Rectal smooth muscle tissue (tissue), 1 donor: ENCODE measurements at regions not wholly inside any gene's neighbourhood (a gene's known extent, or its start where the extent isn't known, plus 50 kb on each side); places are given as distances from the start of the nearest gene placed in this dataset.
"Not testable (repeated sequence)": the region's sequence is repeated elsewhere in the genome, so short reads cannot be mapped to it uniquely, and the experiment has no call there.

Experiments
- H3K27ac ChIP-seq: one replicate; pipeline ENCODE4 v1.7.0; 2013; ENCODE audit warnings: low read depth, low read length, inconsistent platforms
- H3K27me3 ChIP-seq: one replicate; pipeline ENCODE4 v1.7.0; 2013; ENCODE audit warnings: low read length; ENCODE audit not compliant: control insufficient read depth, insufficient read depth
- H3K36me3 ChIP-seq: one replicate; pipeline ENCODE4 v1.7.0; 2013; ENCODE audit warnings: low read length; ENCODE audit not compliant: control insufficient read depth, insufficient read depth
- H3K4me1 ChIP-seq: one replicate; pipeline ENCODE4 v1.7.0; 2013; ENCODE audit warnings: low read length; ENCODE audit not compliant: control insufficient read depth, insufficient read depth
- H3K4me3 ChIP-seq: one replicate; pipeline ENCODE4 v1.7.0; 2013; ENCODE audit warnings: low read length
- H3K9ac ChIP-seq: one replicate; pipeline ENCODE4 v1.7.0; 2013; ENCODE audit warnings: low read length

GRCh38 chr14:48333221-48333920 lies 658.0 kb upstream of the MDGA2 start:
- Histone ChIP-seq H3K36me3 (no peaks in the 10 kb centered on the region), H3K4me1 (no peaks in the 10 kb centered on the region), H3K4me3 (no peak overlapping the region), H3K9ac (no peak overlapping the region), H3K27me3 (no peaks in the 10 kb centered on the region), H3K27ac (no peak overlapping the region)

DNA sequence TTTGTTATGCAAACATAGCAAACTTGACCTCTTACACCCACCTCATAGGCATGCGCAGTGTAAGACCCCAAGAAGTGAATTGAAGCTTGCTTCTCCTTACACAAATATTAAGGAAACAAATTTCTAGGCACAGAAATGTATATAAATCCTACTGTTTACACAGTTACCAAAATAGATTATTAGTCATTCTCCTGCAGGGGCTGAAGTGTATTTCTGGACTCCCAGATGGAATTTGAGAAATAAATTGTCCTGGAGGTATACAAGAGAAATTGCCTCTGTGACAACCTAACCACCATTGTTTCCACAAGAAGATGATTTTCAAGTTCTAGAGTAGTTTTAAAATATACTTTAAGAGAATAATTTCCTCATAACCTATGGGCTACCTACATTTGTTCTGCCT lies 656.0 kb upstream of the MDGA2 start:
- H3K36me3 ChIP-seq, result no peaks in the 10 kb centered on the region
- H3K4me1 ChIP-seq, result no peaks in the 10 kb centered on the region
- no peak overlapping the region for H3K4me3 ChIP-seq
- no peak overlapping the region for H3K27ac ChIP-seq
- H3K9ac ChIP-seq, result no peak overlapping the region
- H3K27me3 ChIP-seq, result no peaks in the 10 kb centered on the region

DNA sequence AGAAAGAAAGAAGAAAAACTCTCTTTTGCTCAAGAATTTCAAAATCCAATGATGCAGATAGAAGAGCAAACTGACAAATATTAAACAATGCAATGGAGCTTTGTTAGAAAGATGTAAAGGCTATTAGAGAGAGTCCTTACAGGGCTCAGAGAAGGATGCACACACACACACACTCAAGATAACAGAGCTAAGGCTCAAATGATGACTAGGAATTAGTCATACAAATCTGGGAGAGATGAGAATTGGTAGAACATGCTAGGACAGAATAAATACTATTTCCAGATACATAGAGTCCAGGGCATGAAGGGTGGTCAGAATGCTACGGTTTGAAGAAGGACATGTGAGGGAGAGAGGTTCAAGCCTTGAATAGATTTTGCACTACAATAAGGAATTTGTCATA lies 650.1 kb upstream of the MDGA2 start:
- Histone ChIP-seq H3K27ac (no peak overlapping the region), H3K4me3 (no peak overlapping the region), H3K4me1 (no peaks in the 10 kb centered on the region), H3K36me3 (no peaks in the 10 kb centered on the region), H3K27me3 (no peaks in the 10 kb centered on the region), H3K9ac (no peak overlapping the region)

GRCh38 chr14:48323665-48324064 lies 648.3 kb upstream of the MDGA2 start:
- H3K36me3 ChIP-seq, result no peaks in the 10 kb centered on the region
- no peak overlapping the region for H3K9ac ChIP-seq
- H3K27ac ChIP-seq, result no peak overlapping the region
- H3K27me3 ChIP-seq, result no peaks in the 10 kb centered on the region
- H3K4me3 ChIP-seq, result no peak overlapping the region
- H3K4me1 ChIP-seq, result no peaks in the 10 kb centered on the region

DNA sequence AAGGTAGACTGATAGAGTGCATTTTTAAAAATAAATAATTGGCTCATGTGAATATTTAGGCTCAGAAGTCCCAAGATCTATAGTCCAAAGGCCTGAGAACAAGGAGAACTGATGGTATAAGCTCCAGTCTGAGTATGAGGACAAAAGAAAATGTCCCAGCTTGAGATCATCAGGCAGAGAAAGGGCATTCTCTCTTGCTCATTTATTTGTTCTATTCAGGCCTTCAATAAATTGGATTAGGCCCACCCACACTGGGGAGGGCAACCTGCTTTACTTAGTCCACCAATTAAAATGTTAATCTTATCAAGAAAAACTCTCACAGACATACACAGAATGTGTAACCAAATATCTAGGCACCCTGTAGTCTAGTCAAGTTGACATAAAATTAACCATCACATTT lies 644.4 kb upstream of the MDGA2 start:
- Histone ChIP-seq H3K9ac (no peak overlapping the region), H3K36me3 (no peaks in the 10 kb centered on the region), H3K4me1 (no peaks in the 10 kb centered on the region), H3K4me3 (no peak overlapping the region), H3K27ac (no peak overlapping the region), H3K27me3 (no peaks in the 10 kb centered on the region)

GRCh38 chr14:48304729-48305128 lies 629.3 kb upstream of the MDGA2 start:
- Histone ChIP-seq H3K27ac (no peak overlapping the region), H3K9ac (no peak overlapping the region), H3K4me1 (no peaks in the 10 kb centered on the region), H3K36me3 (no peaks in the 10 kb centered on the region), H3K4me3 (no peak overlapping the region), H3K27me3 (no peaks in the 10 kb centered on the region)

DNA sequence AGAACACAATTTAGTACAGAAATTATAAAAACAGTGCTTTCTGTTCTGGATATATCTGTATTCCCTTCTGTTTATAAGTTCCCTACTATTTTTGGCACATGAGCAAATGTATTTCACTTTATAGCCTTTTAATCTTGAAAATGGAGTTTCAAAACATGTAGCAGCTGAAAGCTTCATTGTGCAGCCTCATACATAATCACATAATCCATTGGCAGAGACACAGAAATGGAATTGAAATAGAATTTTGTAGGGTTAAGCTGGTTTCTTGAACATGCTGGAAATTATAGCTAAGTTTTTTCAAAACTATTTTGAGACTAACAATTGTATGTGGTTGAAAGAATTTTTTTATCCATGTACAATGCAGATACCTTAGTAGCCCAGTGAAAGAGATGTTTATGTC lies 614.3 kb upstream of the MDGA2 start:
- no peak overlapping the region for H3K9ac ChIP-seq
- H3K27me3 ChIP-seq, result no peaks in the 10 kb centered on the region
- H3K27ac ChIP-seq, result no peak overlapping the region
- no peak overlapping the region for H3K4me3 ChIP-seq
- no peaks in the 10 kb centered on the region for H3K36me3 ChIP-seq
- no peaks in the 10 kb centered on the region for H3K4me1 ChIP-seq

DNA sequence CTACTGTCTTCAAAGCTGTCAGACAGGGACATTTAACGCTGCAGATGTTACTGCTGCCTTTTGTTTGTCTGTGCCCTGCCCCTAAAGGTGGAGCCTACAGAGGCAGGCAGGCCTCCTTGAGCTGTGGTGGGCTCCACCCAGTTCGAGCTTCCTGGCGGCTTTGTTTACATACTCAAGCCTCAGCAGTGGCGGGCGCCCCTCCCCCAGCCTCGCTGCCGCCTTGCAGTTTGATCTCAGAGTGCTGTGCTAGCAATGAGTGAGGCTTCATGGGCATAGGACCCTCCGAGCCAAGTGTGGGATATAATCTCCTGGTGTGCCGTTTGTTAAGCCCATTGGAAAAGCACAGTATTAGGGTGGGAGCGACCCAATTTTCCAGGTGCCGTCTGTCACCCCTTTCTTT lies 609.8 kb upstream of the MDGA2 start:
- not testable (repeated sequence) for H3K27me3 ChIP-seq, H3K9ac ChIP-seq, H3K4me1 ChIP-seq, H3K36me3 ChIP-seq, H3K4me3 ChIP-seq, H3K27ac ChIP-seq

DNA sequence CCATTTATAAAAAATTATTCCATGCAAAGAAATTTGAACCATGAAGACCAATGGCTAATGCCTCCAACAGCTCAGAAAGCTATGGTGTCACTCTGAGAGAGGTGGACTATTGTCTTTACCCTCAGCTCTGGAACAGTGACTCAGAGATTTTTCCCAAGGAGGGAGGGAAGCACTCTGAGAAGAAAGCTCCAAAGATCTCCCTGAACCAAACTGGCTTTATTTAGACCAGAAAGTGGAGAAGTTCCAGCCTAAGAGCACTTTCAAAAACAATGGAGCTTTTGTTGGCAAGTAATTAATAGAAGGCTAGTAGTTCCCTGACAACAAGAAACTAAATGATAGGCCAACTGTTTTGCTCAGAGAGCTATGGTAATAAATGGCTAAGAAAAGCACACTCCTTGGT lies 599.9 kb upstream of the MDGA2 start:
- H3K9ac ChIP-seq, result no peak overlapping the region
- H3K36me3 ChIP-seq, result no peaks in the 10 kb centered on the region
- no peak overlapping the region for H3K27ac ChIP-seq
- H3K27me3 ChIP-seq, result no peaks in the 10 kb centered on the region
- no peaks in the 10 kb centered on the region for H3K4me1 ChIP-seq
- H3K4me3 ChIP-seq, result no peak overlapping the region

DNA sequence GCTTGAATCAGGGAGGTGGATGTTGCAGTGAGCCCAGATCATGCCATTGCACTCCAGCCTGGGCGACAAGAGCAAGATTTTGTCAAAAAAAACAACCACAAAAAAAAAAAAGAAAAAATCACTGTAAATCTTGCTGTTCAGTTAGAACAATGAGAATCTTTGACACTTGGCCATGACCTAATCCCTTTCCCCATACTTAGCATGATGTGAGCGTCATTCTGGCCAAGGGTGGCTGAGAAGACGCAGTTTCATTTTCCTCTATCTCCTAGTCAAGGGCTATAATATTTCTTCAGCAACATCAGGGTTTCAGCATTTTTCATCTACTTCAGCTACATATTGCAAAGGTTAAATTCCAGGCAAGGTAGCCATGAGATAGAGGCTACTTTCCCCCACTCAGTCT lies 599.4 kb upstream of the MDGA2 start:
- no peaks in the 10 kb centered on the region for H3K27me3 ChIP-seq
- H3K36me3 ChIP-seq, result no peaks in the 10 kb centered on the region
- H3K9ac ChIP-seq, result no peak overlapping the region
- no peaks in the 10 kb centered on the region for H3K4me1 ChIP-seq
- no peak overlapping the region for H3K4me3 ChIP-seq
- H3K27ac ChIP-seq, result no peak overlapping the region

- not testable (repeated sequence) for H3K36me3 ChIP-seq, H3K27me3 ChIP-seq, H3K9ac ChIP-seq, H3K4me1 ChIP-seq, H3K27ac ChIP-seq, H3K4me3 ChIP-seq
Measured at GRCh38 chr14:48267926-48268325, 592.5 kb upstream of the MDGA2 start.

DNA sequence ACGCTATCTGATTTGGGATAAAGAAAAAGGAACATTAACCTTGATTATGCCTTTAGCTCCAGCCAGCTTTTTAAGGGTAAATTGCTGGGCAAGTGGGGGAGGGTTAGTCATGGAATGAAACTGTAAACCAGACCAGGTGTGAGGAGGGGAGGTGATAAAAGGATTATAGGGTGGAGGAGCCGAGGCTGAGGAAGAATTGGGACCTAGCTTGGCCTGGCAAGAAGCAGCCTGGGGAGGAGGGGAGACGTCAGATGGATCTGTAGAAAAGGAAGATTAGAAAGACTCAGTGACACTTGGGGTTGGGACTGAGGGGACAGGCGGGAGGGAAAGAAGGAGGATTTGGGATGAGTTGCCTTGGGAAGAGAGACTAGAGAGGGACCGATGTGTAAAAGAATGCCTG lies 590.8 kb upstream of the MDGA2 start:
- H3K27me3 ChIP-seq, H3K4me3 ChIP-seq, H3K27ac ChIP-seq, H3K36me3 ChIP-seq, H3K4me1 ChIP-seq, H3K9ac ChIP-seq: not testable (repeated sequence)

DNA sequence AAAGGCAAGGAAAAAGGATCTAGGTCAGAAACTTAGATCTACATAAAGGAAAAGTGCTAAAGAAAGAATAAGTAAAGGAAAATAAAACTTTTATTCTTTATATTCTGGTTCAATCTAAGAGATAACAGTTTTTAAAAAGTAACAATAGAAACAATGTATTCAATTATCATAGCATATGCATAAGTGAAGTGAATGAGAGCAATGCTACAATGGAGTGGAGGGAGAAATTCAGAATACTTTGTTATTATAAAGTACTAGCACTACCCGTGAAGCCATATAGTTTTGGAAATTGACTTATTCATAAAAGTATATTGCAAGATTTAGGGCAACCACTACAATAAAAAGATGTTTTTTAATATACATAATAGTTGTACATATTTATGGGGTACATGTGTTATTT lies 586.0 kb upstream of the MDGA2 start:
- Histone ChIP-seq H3K4me1 (no peaks in the 10 kb centered on the region), H3K4me3 (no peak overlapping the region)

More for the DNA sequence above, 586.0 kb upstream of the MDGA2 start:
- Histone ChIP-seq H3K27ac (no peak overlapping the region), H3K27me3 (no peaks in the 10 kb centered on the region), H3K9ac (no peak overlapping the region), H3K36me3 (no peaks in the 10 kb centered on the region)
